ENCODE measurements at regions not wholly inside any gene's neighbourhood (a gene's known extent, or its start where the extent isn't known, plus 50 kb on each side); places are given as distances from the start of the nearest gene placed in this dataset.

DNA sequence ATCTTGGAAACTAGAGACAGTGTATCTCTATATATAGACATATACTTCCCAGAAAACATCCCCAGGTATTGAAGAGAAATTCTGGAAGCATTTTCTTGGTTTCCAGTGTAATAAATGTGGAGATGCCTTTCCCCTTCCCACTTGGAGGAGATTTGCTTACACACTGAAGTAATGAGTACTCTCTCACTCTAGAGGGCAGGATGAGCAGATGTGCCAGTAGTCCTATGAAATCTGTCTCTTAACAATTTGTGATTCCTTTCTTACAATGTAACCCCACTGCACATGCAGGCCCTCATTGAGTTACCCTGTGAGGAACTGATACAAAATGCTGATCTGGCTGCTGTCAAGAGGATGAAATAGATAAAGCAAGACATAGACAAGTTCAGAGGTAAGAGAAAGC lies 567.2 kb downstream of the SLCO4C1 start:
- Histone ChIP-seq H2BK15ac (ENCODE audit: low read length) (no peak overlapping the region), H3K9me3 (replicated peaks in 1 of 2; ENCODE audit: control insufficient read depth in 2 of 2, insufficient read depth in 1 of 2, low read depth in 1 of 2, low read length in 2 of 2) (no peaks in the 10 kb centered on the region), H3K27ac (replicated peaks; ENCODE audit: low read length) (no peak overlapping the region), H4K91ac (ENCODE audit: low read depth, low read length, poor library complexity) (no peak overlapping the region), H3K14ac (ENCODE audit: low read length) (no peak overlapping the region), H3K4me1 (ENCODE audit: control insufficient read depth in 2 of 2, insufficient read depth in 1 of 2, low read depth in 1 of 2, low read length in 2 of 2) (no peaks in the 10 kb centered on the region), H3K23ac (ENCODE audit: low read depth, low read length, poor library complexity) (no peak overlapping the region), H2AK5ac (ENCODE audit: low read depth, low read length) (no peak overlapping the region), H4K8ac (ENCODE audit: low read depth, low read length) (no peak overlapping the region), H3K4me2 (ENCODE audit: insufficient read depth, low read length, poor library complexity, severe bottlenecking) (no peak overlapping the region), H2BK120ac (ENCODE audit: low read depth, low read length) (no peak overlapping the region), H2AFZ (ENCODE audit: low read length) (no peak overlapping the region), H2BK12ac (ENCODE audit: low read length) (no peak overlapping the region), H3K9ac (ENCODE audit: low read depth, low read length, poor library complexity) (no peak overlapping the region), H3K36me3 (replicated peaks in 1 of 2; ENCODE audit: control insufficient read depth in 2 of 2, insufficient read depth in 2 of 2, low read length in 2 of 2) (no peaks in the 10 kb centered on the region), H3K4me3 (ENCODE audit: low read length in 2 of 2) (no peak overlapping the region), H3K79me1 (ENCODE audit: low read depth, low read length) (no peaks in the 10 kb centered on the region), H3K27me3 (ENCODE audit: control insufficient read depth in 3 of 3, insufficient read depth in 3 of 3, low read depth in 1 of 3, low read length in 3 of 3) (no peaks in the 10 kb centered on the region), H2BK5ac (ENCODE audit: low read length) (no peak overlapping the region), H3K4ac (ENCODE audit: low read length) (no peak overlapping the region), H3K18ac (ENCODE audit: low read length) (no peak overlapping the region)
- no peak for DNase-seq (ENCODE audit: low spot score)

DNA sequence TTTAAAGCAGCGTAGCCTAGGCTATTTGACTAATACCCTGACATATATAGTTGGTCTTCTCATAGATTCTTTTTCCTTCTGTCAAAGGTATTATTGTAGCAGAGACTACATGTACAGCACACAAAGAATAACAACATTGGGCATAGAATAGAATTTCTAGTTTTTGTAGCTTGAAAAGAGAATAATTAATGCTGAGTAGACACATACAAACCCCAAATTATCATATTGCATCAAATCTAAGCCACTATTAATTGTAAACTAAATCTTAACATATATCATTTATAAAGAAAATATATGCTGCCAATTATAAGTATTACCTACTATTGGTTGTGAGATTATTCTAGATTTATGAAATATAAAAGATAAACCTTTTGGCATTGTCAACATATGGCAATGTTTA lies 574.5 kb downstream of the SLCO4C1 start:
- H2AK5ac ChIP-seq (ENCODE audit: low read depth, low read length) = no peak overlapping the region
- H3K9ac ChIP-seq (ENCODE audit: low read depth, low read length, poor library complexity) = no peak overlapping the region
- H2BK120ac ChIP-seq (ENCODE audit: low read depth, low read length) = no peak overlapping the region
- H3K9me3 ChIP-seq (replicated peaks in 1 of 2; ENCODE audit: control insufficient read depth in 2 of 2, insufficient read depth in 1 of 2, low read depth in 1 of 2, low read length in 2 of 2) = no peaks in the 10 kb centered on the region
- H2BK5ac ChIP-seq (ENCODE audit: low read length) = no peak overlapping the region
- H3K4me2 ChIP-seq (ENCODE audit: insufficient read depth, low read length, poor library complexity, severe bottlenecking) = no peak overlapping the region
- no peaks in the 10 kb centered on the region for H3K36me3 ChIP-seq (replicated peaks in 1 of 2; ENCODE audit: control insufficient read depth in 2 of 2, insufficient read depth in 2 of 2, low read length in 2 of 2)
- H4K91ac ChIP-seq (ENCODE audit: low read depth, low read length, poor library complexity) = no peak overlapping the region
- no peak overlapping the region for H2BK12ac ChIP-seq (ENCODE audit: low read length)
- no peak overlapping the region for H4K8ac ChIP-seq (ENCODE audit: low read depth, low read length)
- no peak overlapping the region for H3K4ac ChIP-seq (ENCODE audit: low read length)
- no peak overlapping the region for H3K23ac ChIP-seq (ENCODE audit: low read depth, low read length, poor library complexity)
- no peak overlapping the region for H2BK15ac ChIP-seq (ENCODE audit: low read length)
- H3K14ac ChIP-seq (ENCODE audit: low read length) = no peak overlapping the region
- H3K79me1 ChIP-seq (ENCODE audit: low read depth, low read length) = no peaks in the 10 kb centered on the region
- H3K4me1 ChIP-seq (ENCODE audit: control insufficient read depth in 2 of 2, insufficient read depth in 1 of 2, low read depth in 1 of 2, low read length in 2 of 2) = no peaks in the 10 kb centered on the region
- H3K27ac ChIP-seq (replicated peaks; ENCODE audit: low read length) = no peak overlapping the region
- no peak overlapping the region for H3K4me3 ChIP-seq (ENCODE audit: low read length in 2 of 2)
- no peaks in the 10 kb centered on the region for H3K27me3 ChIP-seq (ENCODE audit: control insufficient read depth in 3 of 3, insufficient read depth in 3 of 3, low read depth in 1 of 3, low read length in 3 of 3)
- DNase-seq (ENCODE audit: low spot score) = no peak
- no peak overlapping the region for H3K18ac ChIP-seq (ENCODE audit: low read length)
- no CpG with 5 or more reads among the region's 1 CpG for WGBS, 2 donors (ENCODE audit: extremely low coverage in 2 of 2, insufficient read length in 2 of 2, insufficient replicate concordance in 1 of 2)
- no peak overlapping the region for H2AFZ ChIP-seq (ENCODE audit: low read length)

DNA sequence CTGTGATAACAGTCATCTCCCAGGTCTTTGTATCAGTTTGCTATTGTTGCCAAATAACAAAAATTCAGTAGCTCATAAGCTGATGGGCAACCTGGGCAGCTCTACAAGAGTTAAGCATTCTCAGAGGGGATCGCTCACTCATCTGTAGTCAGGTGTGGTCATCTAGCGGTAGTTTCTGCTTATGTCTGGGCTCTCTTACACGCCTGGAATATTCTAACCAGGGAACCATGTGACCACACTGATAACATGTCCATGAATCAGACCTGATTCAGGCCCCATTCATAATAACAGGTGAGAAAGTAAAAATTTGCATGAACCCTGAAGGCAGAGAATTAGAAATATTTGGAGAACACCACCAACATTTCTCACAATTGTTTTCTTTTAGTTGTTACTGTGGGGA lies 576.1 kb downstream of the SLCO4C1 start:
- WGBS, 2 donors (ENCODE audit: extremely low coverage in 2 of 2, insufficient read length in 2 of 2, insufficient replicate concordance in 1 of 2) = no CpG with 5 or more reads among the region's 3 CpGs
- H3K9me3 ChIP-seq (replicated peaks in 1 of 2; ENCODE audit: control insufficient read depth in 2 of 2, insufficient read depth in 1 of 2, low read depth in 1 of 2, low read length in 2 of 2) = no peaks in the 10 kb centered on the region
- H3K9ac ChIP-seq (ENCODE audit: low read depth, low read length, poor library complexity) = no peak overlapping the region
- no peak for DNase-seq (ENCODE audit: low spot score)
- H2BK120ac ChIP-seq (ENCODE audit: low read depth, low read length) = no peak overlapping the region
- no peak overlapping the region for H2AK5ac ChIP-seq (ENCODE audit: low read depth, low read length)
- H2BK5ac ChIP-seq (ENCODE audit: low read length) = no peak overlapping the region
- H2BK15ac ChIP-seq (ENCODE audit: low read length) = no peak overlapping the region
- no peak overlapping the region for H3K14ac ChIP-seq (ENCODE audit: low read length)
- no peak overlapping the region for H3K23ac ChIP-seq (ENCODE audit: low read depth, low read length, poor library complexity)
- no peak overlapping the region for H3K27ac ChIP-seq (replicated peaks; ENCODE audit: low read length)
- H4K91ac ChIP-seq (ENCODE audit: low read depth, low read length, poor library complexity) = no peak overlapping the region
- H3K18ac ChIP-seq (ENCODE audit: low read length) = no peak overlapping the region
- no peaks in the 10 kb centered on the region for H3K79me1 ChIP-seq (ENCODE audit: low read depth, low read length)
- H4K8ac ChIP-seq (ENCODE audit: low read depth, low read length) = no peak overlapping the region
- no peak overlapping the region for H2AFZ ChIP-seq (ENCODE audit: low read length)
- no peak overlapping the region for H3K4me3 ChIP-seq (ENCODE audit: low read length in 2 of 2)
- no peak overlapping the region for H2BK12ac ChIP-seq (ENCODE audit: low read length)
- H3K36me3 ChIP-seq (replicated peaks in 1 of 2; ENCODE audit: control insufficient read depth in 2 of 2, insufficient read depth in 2 of 2, low read length in 2 of 2) = no peaks in the 10 kb centered on the region
- no peak overlapping the region for H3K4ac ChIP-seq (ENCODE audit: low read length)
- H3K4me2 ChIP-seq (ENCODE audit: insufficient read depth, low read length, poor library complexity, severe bottlenecking) = no peak overlapping the region
- no peaks in the 10 kb centered on the region for H3K27me3 ChIP-seq (ENCODE audit: control insufficient read depth in 3 of 3, insufficient read depth in 3 of 3, low read depth in 1 of 3, low read length in 3 of 3)
- H3K4me1 ChIP-seq (ENCODE audit: control insufficient read depth in 2 of 2, insufficient read depth in 1 of 2, low read depth in 1 of 2, low read length in 2 of 2) = no peaks in the 10 kb centered on the region

DNA sequence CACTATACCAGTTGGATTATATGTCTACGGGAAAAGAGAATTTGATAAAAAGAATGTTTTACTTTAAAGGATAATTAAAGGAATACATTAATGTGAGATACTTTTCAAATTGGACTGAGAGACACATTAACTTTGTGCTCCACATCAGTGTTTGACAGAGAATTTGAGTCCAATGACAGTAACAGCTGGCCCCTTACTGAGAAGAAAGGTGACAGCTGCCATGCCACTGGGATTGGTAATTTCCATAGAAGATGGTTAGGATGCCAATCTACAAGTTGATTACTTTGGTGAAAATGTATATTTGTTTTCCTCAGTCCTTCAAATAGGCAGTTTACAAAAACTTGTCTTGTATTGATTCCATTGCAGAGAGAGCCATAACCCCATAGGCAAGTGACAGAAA lies 578.4 kb downstream of the SLCO4C1 start:
- no peak overlapping the region for H2BK12ac ChIP-seq (ENCODE audit: low read length)
- H3K27me3 ChIP-seq (ENCODE audit: control insufficient read depth in 3 of 3, insufficient read depth in 3 of 3, low read depth in 1 of 3, low read length in 3 of 3) = no peaks in the 10 kb centered on the region
- H2BK15ac ChIP-seq (ENCODE audit: low read length) = no peak overlapping the region
- no peak overlapping the region for H3K23ac ChIP-seq (ENCODE audit: low read depth, low read length, poor library complexity)
- H2BK5ac ChIP-seq (ENCODE audit: low read length) = no peak overlapping the region
- no peak overlapping the region for H2AFZ ChIP-seq (ENCODE audit: low read length)
- H4K91ac ChIP-seq (ENCODE audit: low read depth, low read length, poor library complexity) = no peak overlapping the region
- WGBS, 2 donors (ENCODE audit: extremely low coverage in 2 of 2, insufficient read length in 2 of 2, insufficient replicate concordance in 1 of 2) = no CpG with 5 or more reads among the region's 1 CpG
- no peaks in the 10 kb centered on the region for H3K36me3 ChIP-seq (replicated peaks in 1 of 2; ENCODE audit: control insufficient read depth in 2 of 2, insufficient read depth in 2 of 2, low read length in 2 of 2)
- DNase-seq (ENCODE audit: low spot score) = no peak
- no peak overlapping the region for H3K27ac ChIP-seq (replicated peaks; ENCODE audit: low read length)
- H3K4me2 ChIP-seq (ENCODE audit: insufficient read depth, low read length, poor library complexity, severe bottlenecking) = no peak overlapping the region
- H4K8ac ChIP-seq (ENCODE audit: low read depth, low read length) = no peak overlapping the region
- no peak overlapping the region for H3K18ac ChIP-seq (ENCODE audit: low read length)
- H3K14ac ChIP-seq (ENCODE audit: low read length) = no peak overlapping the region
- no peaks in the 10 kb centered on the region for H3K79me1 ChIP-seq (ENCODE audit: low read depth, low read length)
- no peak overlapping the region for H2BK120ac ChIP-seq (ENCODE audit: low read depth, low read length)
- no peak overlapping the region for H3K4me3 ChIP-seq (ENCODE audit: low read length in 2 of 2)
- no peak overlapping the region for H3K4ac ChIP-seq (ENCODE audit: low read length)
- H3K4me1 ChIP-seq (ENCODE audit: control insufficient read depth in 2 of 2, insufficient read depth in 1 of 2, low read depth in 1 of 2, low read length in 2 of 2) = no peaks in the 10 kb centered on the region
- no peak overlapping the region for H2AK5ac ChIP-seq (ENCODE audit: low read depth, low read length)
- no peaks in the 10 kb centered on the region for H3K9me3 ChIP-seq (replicated peaks in 1 of 2; ENCODE audit: control insufficient read depth in 2 of 2, insufficient read depth in 1 of 2, low read depth in 1 of 2, low read length in 2 of 2)
- H3K9ac ChIP-seq (ENCODE audit: low read depth, low read length, poor library complexity) = no peak overlapping the region
